Gastroesophageal sphincter (tissue), 4 donors: ENCODE measurements at regions not wholly inside any gene's neighbourhood (a gene's known extent, or its start where the extent isn't known, plus 50 kb on each side); places are given as distances from the start of the nearest gene placed in this dataset.

Experiments
- ATAC-seq: fragments of 150-250 bp; one replicate; pipeline ENCODE4 v1.9.1; 2016; ENCODE audit warnings: mild to moderate bottlenecking, moderate library complexity
- H3K27ac ChIP-seq, 4 donors: fragments of 200-600 bp; sonication (generic) in 3 of 4; 1 replicate in 3 of 4; 2 replicates in 1 of 4; pipeline ENCODE4 v1.5.1; 2016 to 2019
- H3K27me3 ChIP-seq: fragments of 200-600 bp; sonication (generic); one replicate; pipeline ENCODE4 v1.5.1; 2019
- H3K36me3 ChIP-seq, 2 donors: fragments of 200-600 bp; sonication (generic); one replicate each; pipeline ENCODE4 v1.5.1; 2019; ENCODE audit warnings: control low read depth in 1 of 2
- H3K4me1 ChIP-seq, 3 donors: fragments of 200-600 bp; sonication (generic); 1 replicate in 2 of 3; 2 replicates in 1 of 3; pipeline ENCODE4 v1.5.1; 2016 to 2019; ENCODE audit warnings: control low read depth in 2 of 3
- H3K4me3 ChIP-seq, 2 donors: fragments of 200-600 bp; sonication (generic); one replicate each; pipeline ENCODE4 v1.5.1; 2019; ENCODE audit warnings: mild to moderate bottlenecking in 1 of 2, moderate library complexity in 1 of 2
- H3K9me3 ChIP-seq, 3 donors: fragments of 200-600 bp; sonication (generic); one replicate each; pipeline ENCODE4 v1.5.1; 2017 to 2019; ENCODE audit warnings: control low read depth in 2 of 3
- EP300 ChIP-seq: sonication (generic); formaldehyde crosslinking; IDR thresholded peaks from one replicate; pipeline ENCODE4 v1.6.1; 2017; ENCODE audit warnings: antibody characterized with exemption, mild to moderate bottlenecking
- POLR2A ChIP-seq, 2 donors: fragments of 450-650 bp; IDR thresholded peaks; one replicate each; pipeline ENCODE4 v1.6.1; 2017; ENCODE audit warnings: antibody characterized with exemption in 2 of 2, mild to moderate bottlenecking in 2 of 2, moderate library complexity in 1 of 2
- POLR2AphosphoS5 ChIP-seq: sonication (generic); formaldehyde crosslinking; IDR thresholded peaks from one replicate; pipeline ENCODE4 v1.6.1; 2017; ENCODE audit warnings: antibody characterized with exemption
- WGBS, 2 donors: methylation state at CpG; one replicate each; pipeline ENCODE4 v1.1.5; 2018; ENCODE audit warnings: low coverage in 1 of 2; 5-methylcytosine and 5-hydroxymethylcytosine counted together
- TF ChIP-seq, protein P1 (sequence below), 4 experiments: fragments of 200-600 bp in 2 of 4; fragments of 450-650 bp in 2 of 4; sonication (generic) in 1 of 4; IDR thresholded peaks; one replicate each; pipeline ENCODE4 v1.5.1; 2017 to 2019; ENCODE audit warnings: antibody characterized with exemption in 4 of 4, mild to moderate bottlenecking in 2 of 4, moderate library complexity in 2 of 4

DNA sequence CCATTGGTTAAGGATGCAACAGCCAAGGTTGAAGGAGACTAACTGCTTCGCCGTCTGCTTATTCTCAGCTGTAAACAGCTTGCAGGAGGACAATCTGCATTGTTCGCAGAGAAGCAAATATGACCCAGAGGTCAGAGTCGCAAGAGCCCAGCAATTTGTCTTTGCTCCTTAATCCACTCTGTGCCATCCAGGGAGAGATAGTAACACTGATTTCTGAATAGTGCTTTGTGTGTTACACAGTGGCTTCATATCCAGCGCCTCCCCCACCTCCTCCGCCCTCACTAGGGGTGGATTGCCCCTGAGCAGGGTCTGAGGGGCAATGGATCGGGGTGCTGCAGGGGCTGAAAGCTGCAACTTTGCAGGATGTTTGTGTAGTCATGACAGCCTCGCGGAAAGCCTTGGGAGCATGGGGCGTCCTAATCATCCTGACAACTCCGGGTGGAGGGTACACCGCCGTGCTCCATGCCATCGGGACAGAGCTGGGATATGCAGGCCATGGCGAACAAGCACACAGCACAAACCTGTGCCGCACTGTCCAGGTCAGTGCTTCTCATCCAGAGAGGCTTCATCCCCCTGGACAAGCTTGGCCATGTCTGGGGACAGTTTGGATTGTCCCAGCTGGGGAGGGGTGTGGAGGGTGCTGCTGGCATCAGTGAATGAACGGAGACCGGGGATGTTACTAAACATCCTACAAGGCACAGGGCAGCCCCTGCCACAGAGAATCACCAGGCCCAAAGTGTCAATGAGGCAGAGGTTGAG, 103.1 kb upstream of the INSIG1 start:
- peaks cover 0 to 28% (median 0%) of the 10 kb centered on the region in 3 donors for H3K9me3 ChIP-seq
- H3K4me1 ChIP-seq = peaks cover 0 to 3% (median 0%) of the 10 kb centered on the region in 3 donors
- no peak overlapping the region for H3K27ac ChIP-seq
- no peak overlapping the region for H3K4me3 ChIP-seq
- TF ChIP-seq POLR2A (IDR thresholded peaks at IDR 0.05) (no peak), EP300 (no peak), POLR2AphosphoS5 (no peak)
- TF ChIP-seq, protein P1, sequence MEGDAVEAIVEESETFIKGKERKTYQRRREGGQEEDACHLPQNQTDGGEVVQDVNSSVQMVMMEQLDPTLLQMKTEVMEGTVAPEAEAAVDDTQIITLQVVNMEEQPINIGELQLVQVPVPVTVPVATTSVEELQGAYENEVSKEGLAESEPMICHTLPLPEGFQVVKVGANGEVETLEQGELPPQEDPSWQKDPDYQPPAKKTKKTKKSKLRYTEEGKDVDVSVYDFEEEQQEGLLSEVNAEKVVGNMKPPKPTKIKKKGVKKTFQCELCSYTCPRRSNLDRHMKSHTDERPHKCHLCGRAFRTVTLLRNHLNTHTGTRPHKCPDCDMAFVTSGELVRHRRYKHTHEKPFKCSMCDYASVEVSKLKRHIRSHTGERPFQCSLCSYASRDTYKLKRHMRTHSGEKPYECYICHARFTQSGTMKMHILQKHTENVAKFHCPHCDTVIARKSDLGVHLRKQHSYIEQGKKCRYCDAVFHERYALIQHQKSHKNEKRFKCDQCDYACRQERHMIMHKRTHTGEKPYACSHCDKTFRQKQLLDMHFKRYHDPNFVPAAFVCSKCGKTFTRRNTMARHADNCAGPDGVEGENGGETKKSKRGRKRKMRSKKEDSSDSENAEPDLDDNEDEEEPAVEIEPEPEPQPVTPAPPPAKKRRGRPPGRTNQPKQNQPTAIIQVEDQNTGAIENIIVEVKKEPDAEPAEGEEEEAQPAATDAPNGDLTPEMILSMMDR (IDR thresholded peaks at IDR 0.05) = no peak
- peaks cover 55% of the 10 kb centered on the region for H3K27me3 ChIP-seq
- no peaks in the 10 kb centered on the region for H3K36me3 ChIP-seq
- WGBS, 2 donors = 37 to 55% methylated on average over 5 to 13 of the region's 18 CpGs
- no peak for ATAC-seq

DNA sequence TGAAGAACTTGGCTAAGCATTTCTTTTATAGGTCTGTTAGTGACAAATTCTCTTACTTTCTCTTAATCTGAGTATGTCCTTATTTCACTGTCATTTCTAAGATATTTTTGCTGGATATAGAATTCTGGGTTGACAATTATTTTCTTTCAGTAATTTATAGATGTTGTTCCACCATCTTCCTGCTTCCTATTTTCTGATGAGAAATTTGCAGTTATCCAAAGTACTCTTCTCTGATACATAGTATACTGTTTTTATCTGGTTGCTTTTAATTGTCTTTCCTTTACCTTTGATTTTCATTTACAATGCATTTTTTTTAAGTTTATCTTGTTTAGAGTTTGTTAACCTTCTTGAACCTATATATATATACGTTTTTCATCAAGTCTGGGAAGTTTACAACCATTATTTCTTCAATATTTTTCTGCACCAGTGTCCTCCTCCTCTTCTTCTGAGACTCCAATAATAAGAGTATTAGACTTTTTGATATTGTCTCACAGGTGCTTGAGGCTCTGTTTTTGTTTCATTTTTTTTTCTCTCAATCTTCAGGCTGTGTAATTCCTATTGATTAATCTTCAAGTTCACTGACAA, 101.6 kb upstream of the INSIG1 start:
- Histone ChIP-seq H3K9me3 (peaks cover 0 to 28% (median 0%) of the 10 kb centered on the region in 3 donors), H3K27ac (no peak overlapping the region), H3K27me3 (peaks cover 49% of the 10 kb centered on the region), H3K4me1 (no peaks in the 10 kb centered on the region), H3K4me3 (no peak overlapping the region), H3K36me3 (no peaks in the 10 kb centered on the region)
- TF ChIP-seq POLR2A (IDR thresholded peaks at IDR 0.05) = no peak
- TF ChIP-seq, protein P1 (IDR thresholded peaks at IDR 0.05) = no peak
- TF ChIP-seq POLR2AphosphoS5 = no peak
- WGBS, 2 donors = 65 to 69% methylated on average over 1 of the region's 1 CpG
- ATAC-seq = no peak

DNA sequence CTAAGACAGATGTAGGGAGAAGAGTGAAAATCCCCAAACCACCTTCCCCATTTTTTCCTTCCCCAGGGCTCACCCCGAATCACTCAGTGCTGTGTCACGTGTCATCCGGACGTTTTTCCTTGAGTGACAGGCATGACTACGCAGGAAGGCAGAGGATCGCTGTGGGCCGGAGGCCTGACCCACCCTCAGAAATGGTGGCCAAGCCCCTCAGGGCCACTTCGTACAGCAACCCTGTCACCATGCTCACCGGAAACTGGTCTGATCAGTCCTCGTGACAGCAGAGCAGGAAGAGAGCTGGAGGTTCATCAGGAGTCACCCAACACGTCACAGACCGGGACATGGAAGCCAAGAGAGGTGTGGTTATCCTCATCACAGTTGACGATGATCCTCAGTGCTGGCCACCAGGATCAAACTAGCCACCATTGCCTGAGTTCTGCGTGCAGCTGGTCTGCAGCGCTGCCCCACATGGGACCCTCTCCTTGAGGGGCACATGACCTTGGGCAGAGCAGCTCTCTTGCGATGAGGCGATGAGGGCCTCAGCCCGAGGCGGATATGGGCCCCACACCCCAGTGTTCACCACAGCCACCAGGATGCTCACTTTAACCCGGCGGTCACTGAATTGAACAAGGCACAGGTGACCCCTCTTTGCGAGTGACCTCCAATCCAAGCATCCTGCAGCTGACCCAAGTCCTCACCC, 99.3 kb upstream of the INSIG1 start:
- no peak for ATAC-seq

DNA sequence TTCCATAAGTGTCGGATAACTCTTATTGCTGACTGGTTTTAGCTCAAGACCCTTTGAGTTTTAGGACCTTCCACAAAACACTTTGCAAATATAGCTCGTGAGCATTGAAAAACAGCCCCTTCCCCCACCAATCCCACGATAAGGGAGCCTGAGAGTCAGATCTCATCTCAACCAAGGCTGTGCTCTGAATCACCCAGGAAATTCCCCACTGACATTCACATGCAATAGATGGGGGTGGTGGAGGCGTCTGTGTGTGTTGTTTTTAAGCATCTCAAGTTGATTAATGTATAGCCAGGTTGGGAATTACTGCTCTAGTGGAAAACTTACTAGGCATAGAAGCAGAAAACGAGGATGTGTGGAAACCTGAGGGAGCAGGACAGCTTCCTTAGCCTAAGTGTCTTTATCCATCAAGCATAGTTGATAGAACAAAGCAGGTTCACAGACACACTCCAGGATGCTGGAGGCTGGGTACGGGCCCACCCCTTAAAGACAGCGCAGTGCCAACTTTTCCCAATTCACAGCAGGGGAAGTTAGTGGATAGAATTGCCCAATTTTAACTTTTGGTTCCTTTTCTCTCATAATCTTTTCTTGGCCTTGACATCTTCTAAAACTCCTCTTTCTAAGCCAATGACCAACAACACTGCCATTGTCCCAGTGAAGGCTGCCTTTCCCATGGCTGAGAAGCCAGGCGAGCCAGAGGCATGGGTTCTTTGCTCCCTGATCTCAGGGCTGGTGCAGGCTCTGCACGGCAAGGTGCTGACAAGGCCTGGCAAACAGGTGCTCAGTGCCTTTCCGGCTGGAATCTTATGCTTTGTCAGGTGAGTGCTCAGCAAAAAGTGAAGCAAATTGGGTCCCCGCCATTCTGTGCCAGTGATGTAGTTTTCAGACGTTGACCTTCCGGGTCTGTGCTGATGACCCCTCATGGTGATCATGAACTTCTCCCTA, 98.5 kb upstream of the INSIG1 start:
- ATAC-seq = no peak
- H3K27ac ChIP-seq = no peak overlapping the region
- H3K27me3 ChIP-seq = peaks cover 40% of the 10 kb centered on the region
- peaks cover 0 to 28% (median 0%) of the 10 kb centered on the region in 3 donors for H3K9me3 ChIP-seq
- no peak for TF ChIP-seq EP300
- TF ChIP-seq, protein P1 (IDR thresholded peaks at IDR 0.05) = no peak
- no peak for TF ChIP-seq POLR2AphosphoS5
- no peak for TF ChIP-seq POLR2A (IDR thresholded peaks at IDR 0.05)
- 69 to 80% methylated on average over 9 to 10 of the region's 13 CpGs for WGBS, 2 donors
- no peaks in the 10 kb centered on the region for H3K4me1 ChIP-seq
- no peak overlapping the region for H3K4me3 ChIP-seq
- no peaks in the 10 kb centered on the region for H3K36me3 ChIP-seq

More for the DNA sequence above, 99.3 kb upstream of the INSIG1 start:
- no peaks in the 10 kb centered on the region for H3K36me3 ChIP-seq
- WGBS, 2 donors = 67 to 75% methylated on average over 4 to 5 of the region's 22 CpGs
- TF ChIP-seq POLR2A (IDR thresholded peaks at IDR 0.05) (no peak), EP300 (no peak), POLR2AphosphoS5 (no peak)
- TF ChIP-seq, protein P1 (IDR thresholded peaks at IDR 0.05) = no peak
- H3K4me1 ChIP-seq = no peaks in the 10 kb centered on the region
- peaks cover 0 to 28% (median 0%) of the 10 kb centered on the region in 3 donors for H3K9me3 ChIP-seq
- no peak overlapping the region for H3K4me3 ChIP-seq
- H3K27ac ChIP-seq = no peak overlapping the region
- peaks cover 37% of the 10 kb centered on the region for H3K27me3 ChIP-seq
